ENCODE measurements at regions not wholly inside any gene's neighbourhood (a gene's known extent, or its start where the extent isn't known, plus 50 kb on each side); places are given as distances from the start of the nearest gene placed in this dataset.

DNA sequence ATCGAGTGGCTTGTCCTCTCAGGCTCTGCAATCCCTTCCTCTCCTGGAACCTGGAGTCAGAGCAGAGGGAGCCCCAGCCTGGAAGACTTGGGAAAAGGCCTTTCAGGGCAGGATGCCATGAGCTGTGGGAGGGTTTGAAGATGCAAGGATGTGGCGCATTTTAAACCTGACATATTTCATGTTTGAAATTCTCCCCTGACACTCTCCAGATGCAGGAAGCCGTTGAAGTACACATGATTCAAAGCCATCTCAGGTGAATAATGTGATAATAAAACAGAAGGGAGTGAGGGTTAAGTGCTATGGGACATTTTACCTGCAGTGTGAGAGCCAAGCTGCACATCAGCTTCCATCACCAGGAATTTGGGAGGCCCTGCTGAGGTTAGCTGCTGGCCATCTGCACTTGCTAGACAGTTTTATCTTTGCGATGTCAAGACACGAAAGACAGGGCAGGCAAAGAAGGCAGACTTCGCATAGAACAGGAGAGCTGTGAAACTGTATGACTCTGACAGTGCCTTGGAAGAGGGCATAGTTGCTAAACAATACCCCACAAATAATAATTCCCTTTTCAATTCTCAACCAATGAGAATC, 159.1 kb upstream of the GDF10 start:
- in situ Hi-C loops (cut with HindIII; ENCODE audit: low sequenced_read_pairs), result no loop called here

DNA sequence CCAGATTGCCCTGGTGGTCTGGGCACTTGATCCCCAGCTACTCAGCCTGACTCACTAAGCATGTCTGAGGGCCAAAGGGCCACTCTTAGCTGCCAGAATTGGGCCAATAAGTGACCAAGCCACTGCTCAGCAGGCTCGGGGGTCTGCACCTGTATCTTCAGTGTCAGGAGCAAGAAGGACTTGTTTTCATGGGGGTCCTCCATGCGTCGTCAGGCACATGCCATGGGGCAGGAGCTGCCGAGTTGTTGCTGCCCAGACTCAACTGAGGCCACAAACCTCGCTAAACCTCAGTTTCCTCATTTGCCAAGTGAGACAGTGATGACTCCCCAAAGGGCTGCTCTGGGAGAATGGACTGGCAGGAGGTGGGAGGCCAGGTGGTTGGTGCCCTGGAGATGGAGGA, 158.6 kb upstream of the GDF10 start:
- in situ Hi-C loops (cut with HindIII; ENCODE audit: low sequenced_read_pairs), result no loop called here

DNA sequence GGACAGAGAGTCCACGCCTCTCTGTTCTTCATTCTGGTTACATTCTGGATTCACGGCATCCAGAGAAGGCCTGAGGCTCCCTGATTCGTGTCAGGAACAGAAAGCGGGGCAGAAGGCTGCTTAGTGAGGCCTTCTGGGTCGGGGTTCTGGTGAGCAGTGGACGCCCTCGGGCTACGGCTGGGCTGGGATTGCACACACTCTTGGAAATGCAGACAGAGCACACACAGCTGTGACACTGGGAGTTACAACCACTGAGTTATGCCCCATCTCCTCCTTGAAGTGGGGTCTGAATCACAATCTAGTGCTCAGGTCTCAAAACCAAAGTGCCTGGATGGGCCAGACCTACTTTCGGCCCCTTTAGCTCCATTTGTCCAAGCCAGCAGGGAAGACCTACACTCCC, 156.9 kb upstream of the GDF10 start:
- in situ Hi-C loops (cut with HindIII; ENCODE audit: low sequenced_read_pairs), result no loop called here

DNA sequence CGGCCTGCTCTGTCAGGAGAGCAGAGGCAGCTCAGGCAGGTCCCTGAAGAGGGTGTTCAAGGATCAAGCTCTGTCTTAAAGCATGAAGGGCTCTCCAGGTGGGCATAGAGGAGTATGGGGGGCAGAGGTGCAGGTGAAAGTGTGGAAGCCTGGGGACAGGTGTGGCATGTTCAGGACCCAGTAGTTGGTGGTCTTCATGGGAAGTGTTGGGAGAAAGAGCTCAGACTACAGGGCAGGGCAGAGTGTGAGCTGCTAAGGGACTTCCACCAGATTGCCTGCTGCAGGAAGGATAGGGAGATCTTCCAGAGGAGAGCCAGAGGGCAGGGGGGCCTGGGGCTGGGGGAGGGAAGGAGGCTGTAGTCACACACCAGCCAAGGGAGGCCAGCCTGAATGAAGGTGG, 156.5 kb upstream of the GDF10 start:
- in situ Hi-C loops (cut with HindIII; ENCODE audit: low sequenced_read_pairs), result no loop called here

DNA sequence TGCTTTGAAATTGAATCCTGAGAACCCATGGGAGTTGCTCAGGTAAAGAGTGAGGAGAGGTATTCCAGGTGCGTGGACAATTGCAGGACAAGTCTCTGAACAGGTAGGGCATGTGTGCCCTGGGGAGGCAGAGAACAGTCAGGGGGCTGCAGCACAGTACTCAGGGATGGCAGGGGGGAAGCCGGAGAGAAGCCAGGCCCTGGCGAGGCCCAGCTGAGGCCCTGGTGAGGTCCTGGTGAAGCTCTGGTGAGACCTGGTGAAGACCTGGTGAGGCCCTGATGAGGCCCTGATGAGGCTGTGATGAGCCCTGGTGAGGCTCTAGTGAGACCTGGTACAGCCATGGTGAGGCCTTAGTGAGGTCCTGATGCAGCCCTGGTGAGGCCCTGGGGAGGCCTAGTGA, 155.5 kb upstream of the GDF10 start:
- in situ Hi-C loops (cut with HindIII; ENCODE audit: low sequenced_read_pairs), result no loop called here

DNA sequence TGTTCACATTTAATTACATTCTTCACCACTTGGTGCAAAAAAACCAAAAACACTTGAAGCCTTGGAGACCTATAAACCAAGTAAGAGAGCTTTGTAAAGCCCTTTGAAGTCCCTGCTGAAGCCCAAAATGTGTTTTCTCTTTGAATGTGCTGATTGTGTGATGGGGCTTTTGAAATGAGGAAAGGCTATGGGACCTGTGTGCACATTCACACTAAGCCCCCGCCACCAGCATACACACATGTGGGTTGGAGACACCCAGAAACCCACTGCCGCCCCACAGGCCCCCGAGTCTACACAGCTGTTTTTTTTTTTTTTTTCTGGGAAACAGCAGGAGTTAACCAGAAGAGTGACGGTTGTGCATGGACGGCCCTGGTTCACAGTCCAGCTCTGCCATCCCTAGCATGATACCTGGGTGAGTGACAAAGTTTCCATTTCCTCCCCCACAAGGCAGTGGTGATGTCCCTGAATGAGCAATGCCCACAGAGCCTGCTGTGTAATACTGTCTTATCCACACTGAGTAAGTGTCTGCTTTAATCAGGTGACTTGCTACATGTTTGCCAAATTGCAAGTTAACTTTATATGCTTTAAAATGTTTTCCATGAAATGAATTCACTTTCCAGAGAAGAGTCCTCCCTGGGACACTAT, 154.6 kb upstream of the GDF10 start:
- in situ Hi-C loops (cut with HindIII; ENCODE audit: low sequenced_read_pairs), result no loop called here

DNA sequence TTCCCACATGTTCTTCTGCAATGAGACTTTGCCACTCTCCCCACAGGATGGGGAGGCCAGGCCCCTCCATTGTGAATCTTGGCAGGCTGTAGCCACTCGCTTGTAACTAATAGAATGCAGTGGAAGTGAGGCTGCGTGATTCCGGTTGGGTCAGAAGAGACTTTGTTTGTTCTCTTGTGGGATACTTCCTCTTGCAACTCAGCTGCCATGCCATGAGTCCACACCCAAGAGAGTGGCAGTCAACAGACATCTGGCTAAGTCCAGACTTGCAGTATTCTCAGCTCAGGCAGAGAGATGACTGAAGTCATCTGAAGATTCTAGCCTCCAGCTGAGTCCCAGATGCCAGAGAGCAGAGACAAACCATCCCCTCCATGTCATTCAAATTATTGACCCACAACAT, 153.4 kb upstream of the GDF10 start:
- in situ Hi-C loops (cut with HindIII; ENCODE audit: low sequenced_read_pairs), result no loop called here

DNA sequence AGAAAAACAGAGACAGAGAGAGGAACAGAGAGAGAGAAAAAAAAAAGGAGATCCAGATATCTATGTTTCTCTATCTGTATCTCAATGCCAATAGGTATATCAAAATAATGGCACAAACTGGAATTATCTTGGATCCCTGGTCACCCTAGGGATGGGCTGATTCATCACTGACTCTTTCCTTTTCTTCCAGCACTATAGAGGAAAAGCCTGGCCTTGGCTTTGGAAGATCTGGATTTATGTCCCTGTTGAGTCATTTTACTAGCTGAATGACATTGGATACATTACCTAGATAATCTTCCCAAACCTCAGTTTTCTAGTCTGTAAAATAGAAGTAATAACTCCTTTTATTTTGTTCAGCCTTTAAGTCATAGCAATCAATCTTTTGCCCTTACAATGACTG, 152.8 kb upstream of the GDF10 start:
- in situ Hi-C loops (cut with HindIII; ENCODE audit: low sequenced_read_pairs), result no loop called here

DNA sequence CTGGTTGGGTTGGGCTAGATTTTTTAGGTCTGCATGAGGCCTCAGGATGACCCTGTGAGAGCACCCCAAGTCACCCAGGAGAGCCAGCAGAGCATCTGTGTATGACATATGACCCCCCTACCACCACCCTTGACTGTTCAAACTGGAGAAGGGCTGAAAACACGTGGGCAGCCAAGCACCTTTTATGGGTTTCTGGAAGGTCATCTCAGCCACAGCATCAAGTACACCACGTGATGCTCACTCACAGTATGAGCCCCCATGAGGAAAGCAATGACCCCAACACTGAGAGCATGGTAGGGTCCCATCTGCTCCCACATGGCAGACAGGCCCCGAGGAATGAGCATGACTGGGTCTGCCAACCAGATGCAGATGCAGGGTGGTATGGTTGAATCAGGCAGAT, 149.4 kb upstream of the GDF10 start:
- in situ Hi-C loops (cut with HindIII; ENCODE audit: low sequenced_read_pairs), result no loop called here

DNA sequence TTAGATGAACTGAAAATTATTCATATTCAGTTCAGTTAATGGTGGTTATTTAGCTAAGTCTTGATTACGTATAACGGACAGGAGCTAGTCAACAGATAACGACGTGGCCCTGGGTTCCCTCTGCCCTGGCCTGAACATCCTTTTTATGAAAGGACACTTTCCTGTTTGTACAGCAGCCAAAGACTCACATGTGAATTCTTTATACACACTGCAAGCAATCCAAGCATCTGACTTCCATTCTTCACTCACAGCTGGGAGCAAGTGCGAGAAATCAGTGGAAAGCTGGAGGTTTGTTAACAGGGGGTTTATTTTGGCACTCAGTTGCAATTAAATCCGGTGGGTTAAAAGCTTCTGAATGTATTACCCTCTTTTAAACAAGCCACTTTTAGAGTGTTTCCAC, 148.1 kb upstream of the GDF10 start:
- in situ Hi-C loops (cut with HindIII; ENCODE audit: low sequenced_read_pairs), result no loop called here

DNA sequence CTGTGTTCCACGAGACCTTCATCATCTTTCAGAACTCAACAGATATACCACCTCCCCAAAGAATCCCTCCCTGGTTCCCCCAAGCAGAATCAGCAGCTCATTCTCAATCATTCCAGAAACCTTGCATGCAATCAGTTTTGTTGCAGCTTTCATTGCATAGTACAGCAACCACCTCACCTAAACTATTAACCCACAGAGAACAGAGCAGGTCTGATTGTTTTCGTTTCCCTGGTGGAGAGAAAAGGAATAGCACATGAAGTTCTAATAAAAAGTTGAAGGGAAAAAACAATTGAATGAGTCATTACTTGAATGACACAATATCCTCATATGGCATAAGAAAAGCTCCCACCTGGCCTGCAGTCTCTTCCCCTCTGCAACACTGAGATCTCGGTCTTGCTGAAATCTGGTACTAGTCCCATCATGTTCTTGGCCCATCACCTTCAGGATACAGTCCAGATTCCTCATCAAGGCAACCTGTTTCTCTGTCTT, 147.1 kb upstream of the GDF10 start:
- in situ Hi-C loops (cut with HindIII; ENCODE audit: low sequenced_read_pairs), result no loop called here

DNA sequence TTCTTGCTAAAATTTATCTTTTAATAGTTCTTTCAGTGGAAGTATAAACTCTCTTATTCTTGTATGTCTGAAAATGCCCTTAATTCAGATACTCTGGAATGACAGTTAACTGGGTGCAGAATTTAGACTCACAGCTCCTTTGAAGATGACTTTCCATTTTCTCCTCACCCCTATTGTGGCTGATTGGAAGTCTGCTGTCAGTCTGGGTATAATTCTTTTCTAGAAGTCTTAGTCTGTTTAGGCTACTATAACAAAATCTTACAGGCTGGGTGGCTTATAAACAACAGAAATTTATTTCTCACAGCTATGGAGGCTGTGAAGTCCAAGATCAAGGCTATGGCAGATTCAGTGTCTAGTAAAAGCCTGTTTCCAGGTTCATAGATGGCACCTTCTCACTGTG, 145.2 kb upstream of the GDF10 start:
- in situ Hi-C loops (cut with HindIII; ENCODE audit: low sequenced_read_pairs), result no loop called here

DNA sequence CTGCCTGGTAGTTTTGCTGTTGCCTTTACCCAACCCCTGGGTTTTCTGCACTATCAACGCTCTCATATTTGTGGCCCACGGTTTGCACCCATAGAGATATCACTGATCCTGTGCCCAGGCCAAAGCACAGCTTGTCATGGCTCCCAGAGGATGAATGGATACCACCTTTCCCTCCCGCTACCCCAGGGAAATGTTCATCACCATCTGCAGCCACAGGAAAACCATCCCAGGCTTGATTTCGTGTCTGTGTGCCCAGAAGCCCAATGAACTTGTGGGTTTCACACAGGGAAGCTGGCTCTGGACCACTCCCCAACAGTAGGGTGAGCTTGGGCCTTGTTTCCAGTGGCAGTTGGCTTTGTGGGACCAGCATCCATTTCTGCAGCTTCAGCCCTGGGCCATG, 143.1 kb upstream of the GDF10 start:
- in situ Hi-C loops (cut with HindIII; ENCODE audit: low sequenced_read_pairs), result no loop called here

DNA sequence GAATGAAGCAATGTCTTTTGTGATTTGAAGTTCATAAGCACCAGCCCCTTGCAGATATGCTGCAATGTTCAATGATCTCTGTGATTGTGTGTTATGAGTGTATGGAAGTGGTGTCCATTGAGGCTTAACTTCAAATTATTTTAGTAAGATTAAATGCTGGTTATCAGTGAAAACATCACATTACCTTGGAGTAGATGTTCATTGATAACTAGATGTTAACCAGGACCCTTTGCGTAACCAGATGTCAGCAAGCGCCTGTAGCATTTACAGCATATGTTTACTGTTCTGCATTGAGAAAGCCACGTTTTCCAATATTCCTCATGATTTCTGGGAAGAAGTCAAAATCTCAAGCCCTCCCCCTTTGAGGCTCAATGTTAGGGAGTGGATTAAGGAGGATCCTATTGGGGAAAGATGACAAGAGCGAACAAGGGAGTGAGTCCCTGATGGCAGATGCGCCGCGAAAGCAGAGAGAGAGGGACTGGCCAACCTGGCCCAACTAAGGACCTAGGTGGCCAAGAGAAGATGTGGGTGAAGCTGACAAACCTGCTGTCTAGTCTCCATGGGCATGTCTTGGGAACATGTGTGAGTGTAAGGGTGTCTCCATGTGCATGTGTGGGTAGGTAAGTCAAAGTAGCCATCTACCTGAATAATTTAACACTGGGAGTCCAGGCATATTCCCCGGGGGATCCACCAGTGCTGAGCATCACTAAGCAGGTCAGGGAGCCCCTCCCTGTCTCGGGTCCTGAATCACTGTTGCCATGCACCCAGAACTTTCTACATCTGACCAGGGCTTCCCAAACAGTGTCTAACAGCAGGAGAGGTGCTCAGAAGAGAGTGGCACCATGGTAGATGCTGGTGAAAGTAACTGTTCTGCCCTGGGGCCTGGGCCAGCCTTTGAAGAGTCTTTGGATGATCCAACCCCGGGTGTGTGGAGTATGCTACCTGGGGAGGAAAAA, 141.6 kb upstream of the GDF10 start:
- in situ Hi-C loops (cut with HindIII; ENCODE audit: low sequenced_read_pairs), result no loop called here

DNA sequence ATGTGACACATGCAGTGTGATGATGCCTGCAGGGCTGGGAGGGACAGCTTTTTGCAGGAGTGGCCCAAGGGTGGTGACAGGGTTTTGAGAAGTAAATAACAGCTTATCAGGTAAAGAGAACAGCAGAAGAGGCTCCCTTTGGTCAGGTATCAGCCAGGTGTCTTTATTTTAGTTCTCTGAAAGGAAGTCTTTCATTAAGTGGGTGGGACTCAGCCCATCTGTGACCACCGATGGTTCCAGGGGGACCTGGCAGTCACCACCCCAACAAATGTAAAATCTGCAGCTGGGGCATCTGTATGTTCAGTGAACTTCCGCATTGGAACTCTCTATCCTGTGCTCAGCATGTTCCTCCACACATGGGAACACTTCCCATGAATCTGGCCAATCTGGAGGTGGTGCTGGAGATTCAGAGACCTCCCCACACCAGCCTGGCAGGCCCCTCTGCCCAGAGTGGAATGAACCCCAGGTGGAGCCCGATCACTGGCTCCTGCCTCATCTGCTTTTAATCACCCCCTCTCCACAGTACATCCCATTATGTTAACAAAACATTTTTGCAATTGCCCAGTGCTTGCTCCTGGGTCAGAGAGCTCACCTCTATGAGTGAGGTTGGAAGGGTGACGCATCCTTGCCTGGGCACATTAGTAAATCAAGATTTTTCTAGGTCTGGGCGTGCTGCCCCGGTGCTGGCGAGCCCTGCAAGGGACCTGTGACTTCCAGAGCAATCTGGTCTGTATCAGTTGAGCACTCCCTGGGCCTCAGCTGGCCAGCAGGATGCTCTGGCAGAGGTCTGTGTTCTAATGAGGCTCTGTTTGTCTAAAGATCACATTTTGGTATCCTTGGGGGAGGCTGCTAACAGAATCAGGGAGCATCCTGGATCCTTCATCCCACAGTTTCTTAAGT, 140.4 kb upstream of the GDF10 start:
- in situ Hi-C loops (cut with HindIII; ENCODE audit: low sequenced_read_pairs), result loop anchor here (5.0 kb wide), 1 partner anchor 52 kb away; no protein-coding TSS in a partner anchor

DNA sequence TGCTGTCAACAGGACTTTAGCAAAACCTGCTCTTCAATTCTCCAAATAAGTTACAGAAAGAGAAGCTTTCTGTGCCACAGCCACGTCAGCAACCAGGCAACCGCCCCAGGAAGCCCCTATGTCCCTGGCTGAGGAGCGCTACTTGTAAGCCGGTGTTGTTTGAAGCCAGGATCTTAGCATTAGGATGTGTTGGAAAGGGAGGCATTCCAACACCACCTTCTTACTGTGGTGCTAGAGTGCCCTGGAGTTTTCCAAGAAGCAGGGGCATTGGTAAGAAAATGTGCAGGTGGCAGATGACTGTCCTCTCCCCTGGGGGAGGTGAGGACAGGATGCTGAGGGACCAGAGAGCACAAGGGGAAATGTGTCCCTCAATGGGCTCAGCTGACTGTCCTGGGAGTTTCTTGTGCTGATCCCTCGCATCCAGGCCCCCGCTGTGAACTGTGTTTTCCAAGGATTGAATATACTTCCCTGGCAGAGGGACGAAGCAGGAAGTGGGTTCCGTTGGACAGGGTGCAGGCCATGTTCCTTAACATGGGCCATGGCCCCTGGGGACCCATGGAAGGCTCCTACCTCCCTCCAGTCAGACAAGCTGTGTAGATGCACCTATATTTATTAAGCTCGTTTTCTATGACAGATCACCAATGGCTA, 139.6 kb upstream of the GDF10 start:
- in situ Hi-C loops (cut with HindIII; ENCODE audit: low sequenced_read_pairs), result loop anchor here (5.0 kb wide), 1 partner anchor 53 kb away; no protein-coding TSS in a partner anchor

DNA sequence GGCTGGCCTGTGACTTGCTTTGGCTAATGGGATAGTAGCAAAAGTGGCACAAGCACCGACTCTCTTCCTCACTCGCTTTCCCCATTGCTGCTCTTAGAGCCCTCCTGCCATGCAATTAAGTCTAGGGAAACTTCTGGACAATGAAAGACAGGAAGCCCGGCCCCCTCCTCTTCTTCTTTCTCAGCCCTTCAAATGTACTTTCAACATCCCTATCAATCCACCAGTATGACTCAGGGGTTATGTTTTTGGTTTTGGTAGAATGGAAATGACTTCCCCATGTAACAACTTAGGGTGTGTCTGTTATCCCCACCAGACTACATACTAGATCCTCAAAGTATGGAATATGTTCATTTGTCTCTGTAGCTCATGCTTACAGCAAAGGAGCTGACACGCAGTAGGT, 139.0 kb upstream of the GDF10 start:
- in situ Hi-C loops (cut with HindIII; ENCODE audit: low sequenced_read_pairs), result loop anchor here (5.0 kb wide), 1 partner anchor 54 kb away; no protein-coding TSS in a partner anchor

DNA sequence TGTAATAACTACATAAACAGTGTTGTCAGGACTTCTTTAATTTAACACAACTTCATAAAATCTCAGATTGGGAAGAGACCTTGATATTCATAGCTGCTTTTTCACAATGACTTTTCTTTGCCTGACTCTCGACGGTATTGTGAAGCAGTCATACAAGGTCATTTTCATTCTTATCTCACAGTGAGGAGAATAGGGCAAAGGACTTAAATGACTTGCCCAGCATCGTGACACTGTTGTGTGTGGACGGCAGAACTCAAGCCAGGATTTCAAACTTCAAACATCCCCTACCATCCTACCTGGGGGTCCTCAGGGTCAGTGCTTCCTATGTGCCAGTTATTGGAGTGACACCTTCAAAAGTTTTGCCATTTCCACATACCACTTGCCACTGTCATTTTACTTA, 138.5 kb upstream of the GDF10 start:
- in situ Hi-C loops (cut with HindIII; ENCODE audit: low sequenced_read_pairs), result loop anchor here (5.0 kb wide), 1 partner anchor 54 kb away; no protein-coding TSS in a partner anchor

DNA sequence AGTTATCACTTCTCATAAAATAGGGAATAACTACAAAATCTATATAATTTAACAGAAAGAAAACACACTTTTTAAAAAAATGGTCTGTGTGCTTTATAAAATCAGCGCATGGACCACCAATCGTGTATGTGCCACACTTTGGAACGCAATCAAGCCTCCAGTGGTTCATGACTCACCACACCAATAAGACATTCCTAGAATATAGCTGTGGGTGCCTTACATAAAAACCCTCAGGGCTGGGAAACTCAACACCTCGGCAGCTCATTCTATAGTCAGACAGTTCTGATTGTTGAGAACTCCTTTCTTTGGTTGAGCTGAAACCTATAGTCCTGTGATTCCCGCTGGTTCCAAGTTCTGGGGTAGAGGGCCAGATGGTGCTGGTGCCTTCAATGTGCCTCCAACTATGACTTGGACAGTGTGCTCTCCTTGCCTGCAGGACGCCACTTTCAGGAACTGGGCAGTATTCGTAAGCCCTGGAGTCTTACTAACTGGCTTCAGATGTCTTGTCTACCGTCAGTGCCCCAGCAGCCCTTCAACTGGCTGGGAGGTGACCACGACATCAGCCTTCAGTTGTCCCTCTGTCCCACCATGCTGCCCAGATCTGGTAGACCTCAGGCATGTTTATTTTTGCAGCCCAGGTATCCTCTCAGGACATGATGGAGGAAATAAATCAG, 135.7 kb upstream of the GDF10 start:
- in situ Hi-C loops (cut with HindIII; ENCODE audit: low sequenced_read_pairs), result loop anchor here (5.0 kb wide), 1 partner anchor 57 kb away; no protein-coding TSS in a partner anchor

Measured in endothelial cell of hepatic sinusoid (primary cell).